Activated naive CD4-positive, alpha-beta T cell treated with anti-CD3 and anti-CD28 coated beads for 36 hours (primary cell): ENCODE measurements at regions not wholly inside any gene's neighbourhood (a gene's known extent, or its start where the extent isn't known, plus 50 kb on each side); places are given as distances from the start of the nearest gene placed in this dataset.

Source experiments
- CTCF ChIA-PET: fragments of 350-600 bp; sonication (Branson Sonifier 250); formaldehyde crosslinking; loops from one replicate; lab custom pipeline; 2021; ENCODE audit warnings: antibody characterized with exemption; lab: Charles Lee
- DNase-seq: peaks from one replicate; pipeline ENCODE4 v3.0.0-alpha.2; 2020
- H3K27ac Mint-ChIP-seq: one replicate; pipeline ENCODE4 v1.8.0; 2021; ENCODE audit warnings: mild to moderate bottlenecking, mixed read lengths
- H3K27me3 Mint-ChIP-seq: one replicate; pipeline ENCODE4 v1.8.0; 2021; ENCODE audit warnings: low read depth, mixed read lengths
- H3K36me3 Mint-ChIP-seq: one replicate; pipeline ENCODE4 v1.8.0; 2021; ENCODE audit warnings: low read depth, mixed read lengths
- H3K4me1 Mint-ChIP-seq: one replicate; pipeline ENCODE4 v1.8.0; 2021; ENCODE audit warnings: low read depth, mixed read lengths
- H3K4me3 Mint-ChIP-seq: one replicate; pipeline ENCODE4 v1.8.0; 2021; ENCODE audit warnings: mild to moderate bottlenecking, moderate library complexity, mixed read lengths
- H3K9me3 Mint-ChIP-seq: one replicate; pipeline ENCODE4 v1.8.0; 2021; ENCODE audit warnings: mixed read lengths
- intact Hi-C: fragments of 100-400 bp; cut with micrococcal nuclease; formaldehyde crosslinking; loops from one replicate; pipeline ENCODE4 v1.15.1; 2023

DNA sequence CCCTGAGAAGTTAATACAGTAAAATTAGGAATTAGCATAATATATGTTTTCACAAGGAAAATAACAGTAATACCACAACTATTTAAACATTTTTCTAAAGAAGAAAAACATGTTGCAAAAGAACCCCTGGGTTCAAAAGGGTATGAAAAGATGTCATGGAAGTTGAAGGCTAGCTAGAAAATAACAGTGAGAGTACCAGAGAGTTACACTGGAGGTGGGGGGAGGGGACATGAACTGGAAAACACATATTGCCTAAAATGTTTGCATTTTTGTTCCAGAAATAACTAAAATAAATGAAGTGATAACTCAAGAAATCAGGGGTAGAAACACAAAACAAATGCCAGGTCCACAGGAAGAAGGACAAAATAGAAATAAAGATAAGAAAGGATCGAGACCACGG is 336.6 kb upstream of the MAD2L1 start:
- Mint-ChIP-seq H3K27me3 (no peaks in the 10 kb centered on the region), H3K4me3 (no peak overlapping the region), H3K27ac (no peak overlapping the region), H3K4me1 (no peaks in the 10 kb centered on the region), H3K9me3 (peaks cover 3% of the 10 kb centered on the region), H3K36me3 (no peaks in the 10 kb centered on the region)
- CTCF ChIA-PET = no interaction called here
- no peak for DNase-seq
- intact Hi-C loops = no loop called here

DNA sequence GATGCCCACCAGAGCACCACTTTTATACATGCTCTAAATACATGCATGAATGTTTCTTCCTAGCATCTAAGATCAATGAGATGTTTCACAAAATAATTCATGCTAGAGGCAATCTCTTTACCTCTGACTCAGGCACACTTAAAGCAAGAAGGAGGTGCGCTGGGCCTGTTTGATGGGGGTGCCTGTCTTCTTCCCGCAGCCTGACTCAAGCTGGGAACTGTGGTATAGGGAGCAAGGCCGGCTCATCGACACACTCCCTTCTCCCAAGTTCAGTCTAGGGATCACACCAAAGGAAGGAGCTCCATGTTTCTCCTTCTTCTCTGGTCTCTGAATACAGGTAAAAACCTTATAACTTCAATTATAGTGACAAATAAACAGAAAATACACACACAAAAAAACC is 333.8 kb upstream of the MAD2L1 start:
- CTCF ChIA-PET = no interaction called here
- DNase-seq = no peak
- no peaks in the 10 kb centered on the region for H3K9me3 Mint-ChIP-seq
- H3K4me3 Mint-ChIP-seq = no peak overlapping the region
- H3K36me3 Mint-ChIP-seq = no peaks in the 10 kb centered on the region
- no peaks in the 10 kb centered on the region for H3K27me3 Mint-ChIP-seq
- intact Hi-C loops = no loop called here
- no peak overlapping the region for H3K27ac Mint-ChIP-seq
- no peaks in the 10 kb centered on the region for H3K4me1 Mint-ChIP-seq

DNA sequence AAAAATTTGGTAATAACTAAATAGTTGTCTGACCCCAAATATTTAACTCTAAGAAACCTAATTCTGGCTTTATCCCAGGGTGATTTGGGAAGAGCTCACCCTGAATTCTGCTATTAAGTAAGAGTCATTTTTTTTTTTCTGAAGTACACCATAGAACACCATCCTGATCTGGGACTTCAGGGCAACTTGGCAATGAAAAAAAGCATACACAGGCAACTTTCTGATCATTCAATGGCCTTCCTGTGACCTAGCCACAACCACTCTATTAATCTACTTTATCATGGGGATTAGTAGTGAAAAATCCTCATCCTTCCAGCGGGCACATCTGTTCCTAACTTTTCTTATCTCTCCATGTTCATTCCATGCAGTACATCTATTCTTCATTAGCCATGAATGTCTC is 333.2 kb upstream of the MAD2L1 start:
- DNase-seq = no peak
- no peaks in the 10 kb centered on the region for H3K9me3 Mint-ChIP-seq
- H3K27me3 Mint-ChIP-seq = no peaks in the 10 kb centered on the region
- CTCF ChIA-PET = interaction anchor here (0.7 kb wide), 1 partner anchor 260 kb away, joined by 3 read pairs; no protein-coding TSS in a partner anchor
- H3K4me3 Mint-ChIP-seq = no peak overlapping the region
- no peak overlapping the region for H3K27ac Mint-ChIP-seq
- H3K4me1 Mint-ChIP-seq = no peaks in the 10 kb centered on the region
- no peaks in the 10 kb centered on the region for H3K36me3 Mint-ChIP-seq
- intact Hi-C loops = no loop called here

DNA sequence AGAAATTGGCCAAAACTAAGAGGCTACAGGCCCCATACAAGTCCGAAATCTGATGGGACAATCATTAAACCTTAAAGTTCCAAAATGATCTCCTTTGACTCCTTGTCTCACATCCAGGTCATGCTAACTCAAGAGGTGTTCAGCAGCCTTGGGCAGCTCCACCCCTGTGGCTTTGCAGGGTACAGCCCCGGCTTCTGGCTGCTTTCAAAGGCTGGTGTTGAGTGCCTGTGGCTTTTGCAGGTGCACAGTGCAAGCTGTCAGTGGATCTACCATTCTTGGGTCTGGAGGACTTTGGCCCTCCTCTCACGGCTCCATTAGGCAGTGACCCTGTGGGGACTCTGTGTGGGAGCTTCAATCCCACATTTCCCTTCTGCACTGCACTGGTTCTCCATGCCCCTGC is 329.1 kb upstream of the MAD2L1 start:
- Mint-ChIP-seq H3K4me1 (no peaks in the 10 kb centered on the region), H3K4me3 (no peak overlapping the region), H3K9me3 (no peaks in the 10 kb centered on the region), H3K27me3 (peaks cover 3% of the 10 kb centered on the region), H3K27ac (no peak overlapping the region), H3K36me3 (no peaks in the 10 kb centered on the region)
- no peak for DNase-seq
- CTCF ChIA-PET = interaction anchor here (0.7 kb wide), 1 partner anchor 529 kb away, joined by 3 read pairs; no protein-coding TSS in a partner anchor
- intact Hi-C loops = no loop called here

DNA sequence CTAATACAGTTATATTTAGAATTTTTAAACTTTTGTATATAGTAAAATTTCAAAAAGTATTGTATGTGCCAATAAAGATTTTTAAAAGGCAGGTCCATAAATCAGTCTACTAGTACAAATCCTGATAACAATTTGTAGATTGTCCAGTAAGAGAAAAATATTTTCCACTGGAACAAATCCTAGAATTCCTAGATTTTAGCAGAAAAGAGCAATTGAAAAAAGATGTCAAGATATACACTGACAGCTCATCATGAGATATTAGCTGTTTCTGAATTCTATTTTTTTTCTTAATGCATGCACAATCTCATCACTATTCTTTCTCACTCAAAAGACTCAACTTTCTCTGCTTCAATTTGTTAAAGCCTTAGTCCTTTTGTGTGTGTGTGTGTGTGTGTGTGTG is 289.2 kb upstream of the MAD2L1 start:
- CTCF ChIA-PET = no interaction called here
- H3K36me3 Mint-ChIP-seq = no peaks in the 10 kb centered on the region
- H3K27me3 Mint-ChIP-seq = peaks cover 3% of the 10 kb centered on the region
- no peak overlapping the region for H3K4me3 Mint-ChIP-seq
- DNase-seq = no peak
- no peaks in the 10 kb centered on the region for H3K9me3 Mint-ChIP-seq
- intact Hi-C loops = no loop called here
- no peaks in the 10 kb centered on the region for H3K4me1 Mint-ChIP-seq
- H3K27ac Mint-ChIP-seq = no peak overlapping the region

DNA sequence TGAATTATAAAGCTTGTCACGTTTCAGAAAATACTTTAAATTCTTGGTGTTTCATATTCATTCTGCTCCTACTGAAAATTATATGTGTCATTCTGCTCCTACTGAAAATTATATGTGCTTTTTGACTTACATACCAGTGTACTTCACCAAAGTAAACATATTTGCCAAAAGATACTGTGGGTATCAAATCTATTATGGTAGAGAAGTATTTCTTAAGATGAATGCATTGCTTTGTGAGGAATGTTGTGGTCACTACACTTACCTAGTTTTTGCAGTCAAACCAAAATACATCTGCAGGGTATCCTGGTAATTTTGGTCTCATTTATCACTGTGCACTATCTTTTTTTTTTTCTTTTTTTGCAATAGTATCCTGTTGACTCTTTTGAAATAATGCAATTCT is 287.7 kb upstream of the MAD2L1 start:
- DNase-seq = no peak
- no peaks in the 10 kb centered on the region for H3K9me3 Mint-ChIP-seq
- no peak overlapping the region for H3K27ac Mint-ChIP-seq
- no peaks in the 10 kb centered on the region for H3K36me3 Mint-ChIP-seq
- intact Hi-C loops = no loop called here
- CTCF ChIA-PET = no interaction called here
- H3K4me3 Mint-ChIP-seq = no peak overlapping the region
- H3K27me3 Mint-ChIP-seq = peaks cover 4% of the 10 kb centered on the region
- no peaks in the 10 kb centered on the region for H3K4me1 Mint-ChIP-seq

DNA sequence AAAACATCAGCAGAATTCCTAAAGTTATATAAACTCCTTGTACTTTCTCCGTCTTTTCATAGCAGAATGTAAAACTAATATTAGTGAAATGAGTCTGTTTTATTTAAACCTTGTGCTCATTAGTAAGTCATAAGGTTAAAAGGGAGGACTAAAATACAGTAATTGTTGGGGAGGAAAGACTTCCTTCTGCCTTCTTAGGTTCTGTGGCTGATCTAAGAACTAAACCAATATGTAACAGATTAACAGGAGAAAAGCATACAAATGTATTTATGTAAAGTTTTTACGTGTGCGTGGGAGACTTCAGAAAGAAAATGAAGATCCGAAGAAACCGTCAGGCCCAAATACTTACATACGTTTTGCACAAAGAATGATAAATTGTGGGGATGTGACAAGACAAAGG is 286.6 kb upstream of the MAD2L1 start:
- CTCF ChIA-PET = no interaction called here
- Mint-ChIP-seq H3K4me1 (no peaks in the 10 kb centered on the region), H3K27ac (no peak overlapping the region), H3K4me3 (no peak overlapping the region), H3K9me3 (no peaks in the 10 kb centered on the region), H3K36me3 (no peaks in the 10 kb centered on the region), H3K27me3 (peaks cover 2% of the 10 kb centered on the region)
- no peak for DNase-seq
- intact Hi-C loops = no loop called here

DNA sequence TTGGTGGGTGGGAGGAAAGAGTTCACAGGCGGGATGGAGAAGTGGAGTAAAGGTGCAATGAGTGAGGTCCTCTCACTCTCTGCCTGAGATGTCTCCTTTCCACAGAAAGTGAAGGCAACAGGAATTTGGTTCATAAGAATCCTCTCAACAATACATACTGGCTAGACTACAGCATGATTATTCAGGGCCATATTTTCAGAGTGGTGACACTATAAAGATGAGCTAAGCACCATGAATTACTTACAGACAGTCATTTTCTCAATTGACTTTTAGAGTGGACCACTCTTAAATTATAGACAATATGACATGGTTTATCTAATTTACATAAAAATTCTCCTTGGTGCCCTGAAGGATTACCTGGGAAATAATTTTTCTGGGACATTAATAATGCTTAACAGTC is 286.1 kb upstream of the MAD2L1 start:
- H3K36me3 Mint-ChIP-seq = no peaks in the 10 kb centered on the region
- no peak for DNase-seq
- H3K9me3 Mint-ChIP-seq = no peaks in the 10 kb centered on the region
- H3K4me3 Mint-ChIP-seq = no peak overlapping the region
- intact Hi-C loops = no loop called here
- H3K27me3 Mint-ChIP-seq = peaks cover 2% of the 10 kb centered on the region
- CTCF ChIA-PET = no interaction called here
- H3K27ac Mint-ChIP-seq = no peak overlapping the region
- no peaks in the 10 kb centered on the region for H3K4me1 Mint-ChIP-seq

DNA sequence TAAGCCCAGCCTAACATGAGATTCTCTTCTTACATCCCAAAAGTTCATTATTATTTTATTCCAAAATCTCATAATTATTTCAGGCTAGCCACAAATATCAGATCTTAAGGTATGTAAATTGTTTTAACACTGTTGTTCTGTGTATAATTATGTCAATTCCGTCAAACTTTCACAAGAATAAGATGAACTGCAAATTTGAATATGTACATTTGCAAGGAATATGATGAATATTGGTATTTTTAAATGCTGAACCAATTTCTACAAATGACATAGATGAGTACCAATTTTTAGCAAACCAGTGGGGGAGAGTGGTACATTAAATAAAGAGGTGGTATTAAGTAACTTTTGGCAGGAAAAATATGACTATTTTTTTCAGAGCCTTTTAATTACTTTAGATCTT is 282.3 kb upstream of the MAD2L1 start:
- CTCF ChIA-PET = no interaction called here
- H3K36me3 Mint-ChIP-seq = no peaks in the 10 kb centered on the region
- no peak overlapping the region for H3K4me3 Mint-ChIP-seq
- H3K9me3 Mint-ChIP-seq = no peaks in the 10 kb centered on the region
- H3K27ac Mint-ChIP-seq = no peak overlapping the region
- peaks cover 2% of the 10 kb centered on the region for H3K27me3 Mint-ChIP-seq
- intact Hi-C loops = no loop called here
- H3K4me1 Mint-ChIP-seq = no peaks in the 10 kb centered on the region
- DNase-seq = no peak

DNA sequence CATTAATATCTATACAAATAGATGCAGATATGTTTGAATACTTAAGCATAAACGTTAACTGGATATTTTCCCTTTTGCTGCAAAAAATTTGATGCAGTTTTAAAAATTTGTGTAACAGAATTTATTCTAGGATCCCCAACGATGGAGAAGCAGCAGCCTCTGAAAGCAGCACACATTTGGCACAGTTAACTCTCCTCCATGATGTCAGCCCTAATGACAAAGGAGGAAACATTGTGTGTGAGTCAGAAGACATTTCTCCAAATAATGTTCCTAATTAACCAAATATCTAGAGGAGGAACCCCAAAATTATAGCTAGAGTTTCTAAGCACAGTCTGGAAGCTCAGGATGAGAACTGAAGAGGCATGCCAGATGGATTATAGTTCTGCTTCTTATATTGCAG is 281.9 kb upstream of the MAD2L1 start:
- Mint-ChIP-seq H3K4me3 (no peak overlapping the region), H3K9me3 (no peaks in the 10 kb centered on the region), H3K27ac (no peak overlapping the region), H3K36me3 (no peaks in the 10 kb centered on the region), H3K27me3 (peaks cover 2% of the 10 kb centered on the region), H3K4me1 (no peaks in the 10 kb centered on the region)
- intact Hi-C loops = no loop called here
- CTCF ChIA-PET = no interaction called here
- no peak for DNase-seq

DNA sequence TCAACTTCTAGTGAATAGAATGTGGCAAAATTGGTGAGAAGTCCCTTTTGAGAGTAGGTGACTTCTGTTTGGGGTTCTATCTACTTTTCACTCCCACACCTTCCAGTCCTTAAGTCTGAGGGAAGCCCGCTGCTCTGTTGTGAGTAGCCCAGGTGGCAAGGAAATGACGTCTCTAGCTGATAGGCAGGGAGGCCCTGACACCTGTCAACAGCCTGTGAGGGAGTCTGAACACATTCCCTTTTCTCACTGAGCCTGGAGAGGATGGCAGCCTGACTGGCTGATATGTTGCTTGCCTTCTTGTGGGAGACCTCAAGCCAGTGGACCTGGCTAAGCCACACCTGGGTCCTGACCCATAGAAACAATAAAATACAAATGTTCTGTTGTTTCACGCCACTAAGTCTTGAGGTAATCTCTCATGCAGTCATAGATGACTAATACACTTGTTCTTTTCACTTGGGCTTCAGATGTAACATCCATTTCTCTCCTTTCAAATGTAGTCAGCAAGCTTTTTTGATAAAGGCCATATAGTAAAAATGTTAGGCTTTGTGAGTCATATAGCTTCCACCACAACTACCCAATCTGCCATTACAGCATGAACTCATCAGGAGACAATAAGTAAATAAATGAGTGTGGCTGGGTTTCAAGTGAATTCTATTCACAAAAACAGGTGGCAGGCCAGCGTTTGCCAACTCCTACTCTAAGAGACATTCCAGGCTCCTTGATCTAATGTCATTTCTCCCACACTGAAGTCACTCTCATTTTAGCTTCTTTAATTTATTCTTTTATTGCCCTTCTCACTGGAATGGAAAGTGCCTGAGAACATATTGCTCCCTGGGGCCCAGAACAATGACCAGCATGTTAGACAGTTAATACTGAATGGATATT is 265.1 kb upstream of the MAD2L1 start:
- Mint-ChIP-seq H3K27me3 (peaks cover 7% of the 10 kb centered on the region), H3K27ac (peak overlapping the region; percentile 48), H3K4me3 (no peak overlapping the region), H3K4me1 (peaks cover 11% of the 10 kb centered on the region), H3K36me3 (no peaks in the 10 kb centered on the region), H3K9me3 (no peaks in the 10 kb centered on the region)
- intact Hi-C loops = no loop called here
- CTCF ChIA-PET = no interaction called here
- DNase-seq = peak; percentile 18

DNA sequence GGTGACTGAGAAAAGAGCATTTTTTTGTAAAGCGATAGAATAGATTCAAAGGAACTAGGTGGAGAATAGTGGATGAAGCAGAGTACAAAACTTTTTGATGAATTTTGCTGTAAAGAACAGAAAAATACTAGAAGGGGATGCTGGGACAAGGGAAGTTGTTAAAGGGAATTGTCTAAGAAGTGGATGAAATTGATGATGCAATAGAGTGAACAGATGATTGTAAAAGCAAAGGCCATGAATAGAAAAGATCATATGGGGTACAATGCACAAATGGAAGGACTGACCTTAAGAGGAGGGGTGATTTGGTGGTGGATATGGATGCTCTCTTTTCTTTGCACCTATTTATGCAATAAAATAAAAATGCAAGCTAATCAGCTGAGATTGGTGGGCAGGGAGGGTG is 262.7 kb upstream of the MAD2L1 start:
- no peak for DNase-seq
- Mint-ChIP-seq H3K27ac (no peak overlapping the region), H3K36me3 (no peaks in the 10 kb centered on the region), H3K4me1 (peaks cover 11% of the 10 kb centered on the region), H3K27me3 (peaks cover 7% of the 10 kb centered on the region), H3K9me3 (no peaks in the 10 kb centered on the region), H3K4me3 (no peak overlapping the region)
- CTCF ChIA-PET = no interaction called here
- intact Hi-C loops = no loop called here

DNA sequence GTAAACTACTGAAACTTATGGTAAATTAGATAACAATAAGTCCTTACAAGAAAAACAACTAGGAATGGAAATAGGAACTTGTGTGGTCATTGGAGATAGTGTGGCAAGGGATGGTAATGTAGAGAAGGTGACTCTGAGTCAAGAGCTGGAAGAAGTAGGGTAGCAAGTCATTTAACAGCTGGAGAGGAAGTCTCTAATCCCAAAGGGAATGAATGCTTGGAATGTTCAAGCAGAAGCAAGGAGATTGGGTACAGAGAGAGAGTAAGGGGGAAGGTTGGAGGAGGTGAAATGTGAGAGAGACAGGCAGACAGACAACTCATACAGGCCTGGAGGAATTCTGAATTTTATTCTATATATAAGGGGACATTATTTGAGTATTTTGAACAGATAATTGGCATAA is 260.6 kb upstream of the MAD2L1 start:
- Mint-ChIP-seq H3K36me3 (no peaks in the 10 kb centered on the region), H3K4me1 (peaks cover 11% of the 10 kb centered on the region), H3K4me3 (no peak overlapping the region), H3K27me3 (peaks cover 7% of the 10 kb centered on the region), H3K27ac (no peak overlapping the region), H3K9me3 (no peaks in the 10 kb centered on the region)
- CTCF ChIA-PET = no interaction called here
- no peak for DNase-seq
- intact Hi-C loops = no loop called here
